Neural cell (in vitro differentiated cells): ENCODE measurements at regions not wholly inside any gene's neighbourhood (a gene's known extent, or its start where the extent isn't known, plus 50 kb on each side); places are given as distances from the start of the nearest gene placed in this dataset.

Experiments
- EZH2 ChIP-seq: fragments of 200-600, 300-800 bp; shearing (Covaris generic), sonication (generic); IDR thresholded peaks from 2 replicates; pipeline ENCODE4 v1.6.1; 2014; ENCODE audit warnings: antibody characterized with exemption, low read length, borderline replicate concordance, mild to moderate bottlenecking; ENCODE audit not compliant: insufficient read depth, poor library complexity, severe bottlenecking
- TF ChIP-seq, protein P1 (sequence below): fragments of 450-650 bp; IDR thresholded peaks from 2 replicates; pipeline ENCODE4 v1.5.1; 2014; ENCODE audit warnings: antibody characterized with exemption, mild to moderate bottlenecking, moderate library complexity; ENCODE audit not compliant: poor library complexity, severe bottlenecking
- TF ChIP-seq, protein P2 (sequence below): IDR thresholded peaks from 2 replicates; pipeline ENCODE4 v1.6.1; 2012; ENCODE audit warnings: borderline replicate concordance

DNA sequence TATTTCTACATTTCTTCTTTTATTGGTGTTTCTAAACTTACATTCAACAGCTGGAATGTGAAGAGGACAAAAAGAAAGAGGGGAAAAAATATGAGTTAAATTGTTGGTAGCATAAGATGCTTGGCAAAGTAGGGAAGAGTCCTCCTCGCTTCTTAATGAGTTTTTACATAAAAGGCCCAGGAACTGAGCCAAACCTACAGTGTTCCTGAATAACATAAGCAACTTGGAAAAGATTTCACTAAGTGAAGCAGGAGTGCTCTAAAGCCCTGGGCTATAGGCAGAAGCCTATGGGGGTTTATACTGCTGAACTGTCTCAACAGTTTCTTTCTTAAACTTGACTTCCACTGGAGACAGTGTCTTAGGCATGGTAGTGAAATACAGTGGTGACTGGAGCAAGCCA lies 115.0 kb upstream of the USP25 start:
- TF ChIP-seq, protein P1, sequence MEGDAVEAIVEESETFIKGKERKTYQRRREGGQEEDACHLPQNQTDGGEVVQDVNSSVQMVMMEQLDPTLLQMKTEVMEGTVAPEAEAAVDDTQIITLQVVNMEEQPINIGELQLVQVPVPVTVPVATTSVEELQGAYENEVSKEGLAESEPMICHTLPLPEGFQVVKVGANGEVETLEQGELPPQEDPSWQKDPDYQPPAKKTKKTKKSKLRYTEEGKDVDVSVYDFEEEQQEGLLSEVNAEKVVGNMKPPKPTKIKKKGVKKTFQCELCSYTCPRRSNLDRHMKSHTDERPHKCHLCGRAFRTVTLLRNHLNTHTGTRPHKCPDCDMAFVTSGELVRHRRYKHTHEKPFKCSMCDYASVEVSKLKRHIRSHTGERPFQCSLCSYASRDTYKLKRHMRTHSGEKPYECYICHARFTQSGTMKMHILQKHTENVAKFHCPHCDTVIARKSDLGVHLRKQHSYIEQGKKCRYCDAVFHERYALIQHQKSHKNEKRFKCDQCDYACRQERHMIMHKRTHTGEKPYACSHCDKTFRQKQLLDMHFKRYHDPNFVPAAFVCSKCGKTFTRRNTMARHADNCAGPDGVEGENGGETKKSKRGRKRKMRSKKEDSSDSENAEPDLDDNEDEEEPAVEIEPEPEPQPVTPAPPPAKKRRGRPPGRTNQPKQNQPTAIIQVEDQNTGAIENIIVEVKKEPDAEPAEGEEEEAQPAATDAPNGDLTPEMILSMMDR: no peak
- no peak for TF ChIP-seq EZH2
- TF ChIP-seq, protein P2, sequence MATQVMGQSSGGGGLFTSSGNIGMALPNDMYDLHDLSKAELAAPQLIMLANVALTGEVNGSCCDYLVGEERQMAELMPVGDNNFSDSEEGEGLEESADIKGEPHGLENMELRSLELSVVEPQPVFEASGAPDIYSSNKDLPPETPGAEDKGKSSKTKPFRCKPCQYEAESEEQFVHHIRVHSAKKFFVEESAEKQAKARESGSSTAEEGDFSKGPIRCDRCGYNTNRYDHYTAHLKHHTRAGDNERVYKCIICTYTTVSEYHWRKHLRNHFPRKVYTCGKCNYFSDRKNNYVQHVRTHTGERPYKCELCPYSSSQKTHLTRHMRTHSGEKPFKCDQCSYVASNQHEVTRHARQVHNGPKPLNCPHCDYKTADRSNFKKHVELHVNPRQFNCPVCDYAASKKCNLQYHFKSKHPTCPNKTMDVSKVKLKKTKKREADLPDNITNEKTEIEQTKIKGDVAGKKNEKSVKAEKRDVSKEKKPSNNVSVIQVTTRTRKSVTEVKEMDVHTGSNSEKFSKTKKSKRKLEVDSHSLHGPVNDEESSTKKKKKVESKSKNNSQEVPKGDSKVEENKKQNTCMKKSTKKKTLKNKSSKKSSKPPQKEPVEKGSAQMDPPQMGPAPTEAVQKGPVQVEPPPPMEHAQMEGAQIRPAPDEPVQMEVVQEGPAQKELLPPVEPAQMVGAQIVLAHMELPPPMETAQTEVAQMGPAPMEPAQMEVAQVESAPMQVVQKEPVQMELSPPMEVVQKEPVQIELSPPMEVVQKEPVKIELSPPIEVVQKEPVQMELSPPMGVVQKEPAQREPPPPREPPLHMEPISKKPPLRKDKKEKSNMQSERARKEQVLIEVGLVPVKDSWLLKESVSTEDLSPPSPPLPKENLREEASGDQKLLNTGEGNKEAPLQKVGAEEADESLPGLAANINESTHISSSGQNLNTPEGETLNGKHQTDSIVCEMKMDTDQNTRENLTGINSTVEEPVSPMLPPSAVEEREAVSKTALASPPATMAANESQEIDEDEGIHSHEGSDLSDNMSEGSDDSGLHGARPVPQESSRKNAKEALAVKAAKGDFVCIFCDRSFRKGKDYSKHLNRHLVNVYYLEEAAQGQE: no peak
